ENCODE measurements at regions not wholly inside any gene's neighbourhood (a gene's known extent, or its start where the extent isn't known, plus 50 kb on each side); places are given as distances from the start of the nearest gene placed in this dataset.
"Not testable (repeated sequence)": the region's sequence is repeated elsewhere in the genome, so short reads cannot be mapped to it uniquely, and the experiment has no call there.

GRCh38 chr9:84512493-84512892 is 157.0 kb upstream of the NTRK2 start:
- no peak for DNase-seq

- DNase-seq: no peak
These were observed 156.1 kb upstream of the NTRK2 start for GRCh38 chr9:84513473-84513872.

- no peak for DNase-seq
These were observed 155.6 kb upstream of the NTRK2 start for GRCh38 chr9:84513979-84514378.

GRCh38 chr9:84514421-84514820 is 155.1 kb upstream of the NTRK2 start:
- no peak for DNase-seq

GRCh38 chr9:84517026-84517425 is 152.5 kb upstream of the NTRK2 start:
- no peak for DNase-seq

GRCh38 chr9:84519413-84519812 is 150.1 kb upstream of the NTRK2 start:
- DNase-seq: no peak

- DNase-seq: no peak
These were observed 148.3 kb upstream of the NTRK2 start for GRCh38 chr9:84521208-84521607.

GRCh38 chr9:84526211-84526610 is 143.3 kb upstream of the NTRK2 start:
- not testable (repeated sequence) for DNase-seq

- not testable (repeated sequence) for DNase-seq
These were observed 142.3 kb upstream of the NTRK2 start for GRCh38 chr9:84527060-84527720.

GRCh38 chr9:84535973-84536372 is 133.6 kb upstream of the NTRK2 start:
- not testable (repeated sequence) for DNase-seq

- DNase-seq: no peak
These were observed 130.7 kb upstream of the NTRK2 start for GRCh38 chr9:84538879-84539278.

- DNase-seq: no peak
These were observed 127.0 kb upstream of the NTRK2 start for GRCh38 chr9:84542554-84542953.

- DNase-seq: no peak
These were observed 115.4 kb upstream of the NTRK2 start for GRCh38 chr9:84554069-84554664.

- DNase-seq: no peak
These were observed 113.0 kb upstream of the NTRK2 start for GRCh38 chr9:84556556-84556955.

- DNase-seq: no peak
These were observed 111.8 kb upstream of the NTRK2 start for GRCh38 chr9:84557751-84558150.

- no peak for DNase-seq
These were observed 105.8 kb upstream of the NTRK2 start for GRCh38 chr9:84563691-84564090.

GRCh38 chr9:84567805-84568204 is 101.7 kb upstream of the NTRK2 start:
- no peak for DNase-seq

- no peak for DNase-seq
These were observed 98.9 kb upstream of the NTRK2 start for GRCh38 chr9:84570482-84571154.

GRCh38 chr9:84573083-84573482 is 96.4 kb upstream of the NTRK2 start:
- DNase-seq: no peak

- DNase-seq: no peak
These were observed 93.8 kb upstream of the NTRK2 start for GRCh38 chr9:84575705-84576104.

- DNase-seq: no peak
These were observed 85.7 kb upstream of the NTRK2 start for GRCh38 chr9:84583866-84584265.

- DNase-seq: no peak
These were observed 82.9 kb upstream of the NTRK2 start for GRCh38 chr9:84586662-84587061.

- DNase-seq: no peak
These were observed 82.4 kb upstream of the NTRK2 start for GRCh38 chr9:84587153-84587552.

- no peak for DNase-seq
These were observed 80.0 kb upstream of the NTRK2 start for GRCh38 chr9:84589542-84589941.

Measured in CD4-positive, alpha-beta T cell treated with Interleukin-10 for 1 hour (primary cell).